Chondrocyte (in vitro differentiated cells): ENCODE measurements at regions not wholly inside any gene's neighbourhood (a gene's known extent, or its start where the extent isn't known, plus 50 kb on each side); places are given as distances from the start of the nearest gene placed in this dataset.

ENCODE experiments used
- DNase-seq: peaks from one replicate; pipeline ENCODE4 v3.0.0; 2021; ENCODE audit warnings: mixed read lengths, low spot score
- H3K27ac Mint-ChIP-seq: one replicate; pipeline ENCODE4 v1.8.0; 2021; ENCODE audit warnings: mild to moderate bottlenecking, moderate library complexity, mixed read lengths; ENCODE audit not compliant: unreplicated experiment
- H3K27me3 Mint-ChIP-seq: 2 replicates; pipeline ENCODE4 v1.8.0; 2021; ENCODE audit warnings: low read depth, mixed read lengths
- H3K36me3 Mint-ChIP-seq: 2 replicates; pipeline ENCODE4 v1.8.0; 2021; ENCODE audit warnings: low read depth, mixed read lengths
- H3K4me1 Mint-ChIP-seq: 2 replicates; pipeline ENCODE4 v1.8.0; 2021; ENCODE audit warnings: low read depth, mild to moderate bottlenecking, mixed read lengths
- H3K4me3 Mint-ChIP-seq: one replicate; pipeline ENCODE4 v1.8.0; 2021; ENCODE audit warnings: mild to moderate bottlenecking, moderate library complexity, mixed read lengths; ENCODE audit not compliant: unreplicated experiment
- H3K9me3 Mint-ChIP-seq: 2 replicates; pipeline ENCODE4 v1.8.0; 2021; ENCODE audit warnings: low read depth, mixed read lengths
- CTCF ChIP-seq: fragments of 200-600 bp; sonication (generic); IDR thresholded peaks from 2 replicates; pipeline ENCODE4 v1.5.0; 2021; ENCODE audit warnings: antibody characterized with exemption, mild to moderate bottlenecking, moderate library complexity

DNA sequence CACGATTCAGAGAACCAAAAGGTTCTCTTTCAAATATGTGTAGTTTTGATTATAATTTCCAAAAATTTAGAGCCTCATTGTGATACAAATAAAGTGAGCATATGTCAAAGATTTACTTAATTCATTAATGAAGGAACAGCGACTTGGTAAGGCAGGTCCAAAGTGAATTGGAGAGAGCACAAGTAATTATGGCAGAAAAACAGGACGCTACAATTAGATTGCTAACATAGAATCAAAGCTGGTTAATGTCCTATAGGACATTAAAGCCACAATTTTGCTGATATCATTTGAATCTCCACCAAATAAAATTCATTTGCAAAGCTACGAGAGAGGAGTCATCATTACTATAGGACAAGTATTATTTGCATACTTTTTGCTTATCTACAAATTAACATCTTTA lies 164.2 kb downstream of the CCER1 start:
- no peak overlapping the region for H3K4me3 Mint-ChIP-seq
- peaks cover 3% of the 10 kb centered on the region for H3K9me3 Mint-ChIP-seq
- no peaks in the 10 kb centered on the region for H3K27me3 Mint-ChIP-seq
- DNase-seq, result no peak
- TF ChIP-seq CTCF, result no peak
- H3K27ac Mint-ChIP-seq, result no peak overlapping the region
- no peaks in the 10 kb centered on the region for H3K4me1 Mint-ChIP-seq
- H3K36me3 Mint-ChIP-seq, result no peaks in the 10 kb centered on the region

DNA sequence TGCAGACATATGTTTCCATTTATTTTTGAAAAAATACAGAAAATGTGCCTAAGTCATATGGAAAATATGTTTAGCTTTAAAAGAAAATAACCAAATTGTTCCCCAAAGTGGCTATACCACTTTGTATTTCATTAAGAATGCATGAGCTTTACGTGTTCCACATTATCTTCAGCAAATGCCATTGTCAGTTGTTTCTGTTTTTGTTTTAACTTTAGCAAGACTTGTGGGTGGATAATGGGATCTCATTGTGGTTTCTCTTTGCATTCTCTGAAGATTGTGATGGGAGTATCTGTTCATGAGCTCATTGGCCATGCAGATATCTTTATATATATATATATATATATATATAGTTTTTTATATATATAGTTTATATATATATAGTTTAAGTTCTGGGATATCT lies 181.5 kb downstream of the CCER1 start:
- no peak overlapping the region for H3K27ac Mint-ChIP-seq
- DNase-seq, result no peak
- H3K9me3 Mint-ChIP-seq, result no peaks in the 10 kb centered on the region
- no peaks in the 10 kb centered on the region for H3K4me1 Mint-ChIP-seq
- no peaks in the 10 kb centered on the region for H3K27me3 Mint-ChIP-seq
- TF ChIP-seq CTCF, result no peak
- H3K4me3 Mint-ChIP-seq, result no peak overlapping the region
- no peaks in the 10 kb centered on the region for H3K36me3 Mint-ChIP-seq

GRCh38 chr12:90770861-90771260 lies 184.1 kb downstream of the CCER1 start:
- Mint-ChIP-seq H3K4me3 (no peak overlapping the region), H3K27me3 (no peaks in the 10 kb centered on the region), H3K9me3 (no peaks in the 10 kb centered on the region), H3K36me3 (no peaks in the 10 kb centered on the region), H3K4me1 (no peaks in the 10 kb centered on the region), H3K27ac (no peak overlapping the region)
- TF ChIP-seq CTCF, result no peak
- no peak for DNase-seq

DNA sequence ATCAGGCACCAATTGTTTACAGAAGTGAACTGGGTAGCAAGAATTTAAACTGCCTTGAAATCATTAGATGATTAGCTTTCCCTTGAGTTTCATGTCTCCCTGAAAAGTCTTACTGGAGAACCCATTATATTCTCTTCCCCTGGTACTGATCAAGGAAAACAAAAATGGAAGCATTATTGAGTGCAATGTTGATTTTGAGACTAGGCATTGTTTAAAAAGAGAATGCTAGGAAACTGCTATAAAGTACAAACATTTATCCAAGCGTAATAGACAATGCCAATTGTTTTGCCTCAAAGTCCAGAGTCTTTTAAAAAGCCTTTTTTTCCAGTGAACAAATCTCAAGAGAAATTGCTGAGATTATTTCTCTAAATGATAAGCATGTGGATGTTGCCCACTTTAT lies 197.0 kb downstream of the CCER1 start:
- Mint-ChIP-seq H3K36me3 (no peaks in the 10 kb centered on the region), H3K4me1 (no peaks in the 10 kb centered on the region), H3K27me3 (no peaks in the 10 kb centered on the region), H3K9me3 (peaks cover 3% of the 10 kb centered on the region), H3K27ac (no peak overlapping the region), H3K4me3 (no peak overlapping the region)
- TF ChIP-seq CTCF, result no peak
- no peak for DNase-seq

GRCh38 chr12:90745211-90745610 lies 209.8 kb downstream of the CCER1 start:
- Mint-ChIP-seq H3K4me1 (no peaks in the 10 kb centered on the region), H3K9me3 (peaks cover 13% of the 10 kb centered on the region), H3K27me3 (no peaks in the 10 kb centered on the region), H3K36me3 (peaks cover 2% of the 10 kb centered on the region), H3K4me3 (no peak overlapping the region), H3K27ac (no peak overlapping the region)
- no peak for DNase-seq
- TF ChIP-seq CTCF, result no peak
